ENCODE measurements at regions not wholly inside any gene's neighbourhood (a gene's known extent, or its start where the extent isn't known, plus 50 kb on each side); places are given as distances from the start of the nearest gene placed in this dataset.
"Not testable (repeated sequence)": the region's sequence is repeated elsewhere in the genome, so short reads cannot be mapped to it uniquely, and the experiment has no call there.

DNA sequence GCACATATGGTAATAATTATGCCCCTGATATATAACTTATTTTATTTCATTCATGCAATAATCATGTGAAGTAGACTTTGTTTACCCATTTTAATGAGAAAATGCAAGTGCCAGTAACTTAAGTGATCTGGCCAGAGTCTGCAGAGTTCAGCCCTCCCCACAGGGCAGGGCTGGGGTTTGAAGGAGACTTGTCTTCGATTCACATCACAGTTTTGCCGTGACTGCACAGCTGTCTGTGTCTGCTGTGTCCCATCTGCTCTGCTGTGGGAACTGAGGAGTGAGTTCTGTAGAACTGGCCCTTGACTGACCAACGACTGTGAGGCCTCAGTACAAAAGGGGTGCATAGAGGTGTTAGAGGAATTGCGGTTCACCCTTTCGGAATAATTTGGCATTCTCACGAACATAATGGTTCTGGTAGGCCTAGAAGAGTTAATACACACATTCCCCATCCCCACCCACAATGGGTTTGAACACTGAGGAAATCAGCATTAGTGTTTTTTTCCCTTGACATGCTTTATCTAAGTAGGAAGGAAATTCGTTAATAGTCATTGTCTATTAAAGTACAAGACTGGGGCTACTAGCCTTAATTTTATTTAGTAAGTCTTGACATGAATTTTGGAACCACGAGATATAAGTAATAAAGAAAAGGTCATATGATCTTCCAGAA, 113.6 kb upstream of the MON1B start:
- Histone ChIP-seq H3K4me3 (no peak overlapping the region), H3K27ac (no peak overlapping the region), H3K4me1 (replicated peaks in 1 of 2) (no peaks in the 10 kb centered on the region)
- WGBS, 10 experiments: 0 to 58% (median 46%) methylated on average over 2 to 7 of the region's 8 CpGs; no CpG with 5 or more reads in 3 of the 10 experiments
- ATAC-seq (replicated peaks in 6 of 8): peak in 1 of 8 experiments; percentile 65
- in situ Hi-C loops (cut with MboI; ENCODE audit: low pct_unique_long_range_greater_than_20kb in 2 of 9, low sequenced_read_pairs in 9 of 9, unreplicated experiment in 9 of 9): no loop called here

- Histone ChIP-seq H3K4me3 (no peak overlapping the region), H3K27ac (no peak overlapping the region), H3K4me1 (replicated peaks in 1 of 2) (no peaks in the 10 kb centered on the region)
- WGBS, 10 experiments: 0 to 67% (median 31%) methylated on average over 1 of the region's 1 CpG; no CpG with 5 or more reads in 2 of the 10 experiments
- ATAC-seq (replicated peaks in 6 of 8): no peak
- in situ Hi-C loops (cut with MboI; ENCODE audit: low pct_unique_long_range_greater_than_20kb in 2 of 9, low sequenced_read_pairs in 9 of 9, unreplicated experiment in 9 of 9): no loop called here
These were observed 105.0 kb upstream of the MON1B start for GRCh38 chr16:77085981-77086380.

GRCh38 chr16:77090062-77090461, 100.9 kb upstream of the MON1B start:
- WGBS, 10 experiments: 0 to 100% (median 40%) methylated on average over 1 of the region's 1 CpG; no CpG with 5 or more reads in 3 of the 10 experiments
- peak in 5 of 8 experiments; percentile 47 to 86 (median 77) for ATAC-seq (replicated peaks in 6 of 8)
- Histone ChIP-seq H3K27ac (no peak overlapping the region), H3K4me1 (replicated peaks in 1 of 2) (peaks cover 12 to 26% of the 10 kb centered on the region in 2 donors), H3K4me3 (no peak overlapping the region)
- in situ Hi-C loops (cut with MboI; ENCODE audit: low pct_unique_long_range_greater_than_20kb in 2 of 9, low sequenced_read_pairs in 9 of 9, unreplicated experiment in 9 of 9): no loop called here

- no peak overlapping the region for H3K27ac ChIP-seq
These were observed 97.7 kb upstream of the MON1B start for GRCh38 chr16:77093309-77093708.

DNA sequence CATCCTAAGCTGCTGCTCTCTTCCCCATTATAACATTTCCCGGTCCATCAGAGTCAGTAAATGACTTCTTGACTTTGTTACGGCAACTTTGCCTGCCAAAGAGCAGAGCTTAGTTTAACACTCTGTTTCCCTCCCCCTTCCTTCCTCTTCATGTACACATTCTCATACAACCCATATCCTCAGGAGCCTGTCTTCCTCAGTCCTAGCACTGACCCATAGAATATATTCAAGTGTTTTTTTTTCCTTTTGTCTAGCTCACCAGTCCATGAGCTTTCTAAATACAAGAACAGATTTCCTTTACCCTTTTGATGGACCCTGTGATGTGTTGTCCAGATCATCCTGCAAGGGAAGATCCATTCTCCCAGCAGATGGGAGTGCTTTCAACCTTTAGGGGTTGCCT, 97.0 kb upstream of the MON1B start:
- WGBS, 10 experiments: 33 to 100% (median 90%) methylated on average over 1 to 2 of the region's 2 CpGs; no CpG with 5 or more reads in 2 of the 10 experiments
- in situ Hi-C loops (cut with MboI; ENCODE audit: low pct_unique_long_range_greater_than_20kb in 2 of 9, low sequenced_read_pairs in 9 of 9, unreplicated experiment in 9 of 9): no loop called here

More at GRCh38 chr16:77093309-77093708, 97.7 kb upstream of the MON1B start:
- in situ Hi-C loops (cut with MboI; ENCODE audit: low pct_unique_long_range_greater_than_20kb in 2 of 9, low sequenced_read_pairs in 9 of 9, unreplicated experiment in 9 of 9): no loop called here
- Histone ChIP-seq H3K4me3 (no peak overlapping the region), H3K4me1 (replicated peaks in 1 of 2) (peaks cover 12 to 26% of the 10 kb centered on the region in 2 donors)
- ATAC-seq (replicated peaks in 6 of 8): peak in 3 of 8 experiments; percentile 42 to 59 (median 48)
- 0 to 90% (median 73%) methylated on average over 1 to 4 of the region's 4 CpGs; no CpG with 5 or more reads in 1 of the 10 experiments for WGBS, 10 experiments

DNA sequence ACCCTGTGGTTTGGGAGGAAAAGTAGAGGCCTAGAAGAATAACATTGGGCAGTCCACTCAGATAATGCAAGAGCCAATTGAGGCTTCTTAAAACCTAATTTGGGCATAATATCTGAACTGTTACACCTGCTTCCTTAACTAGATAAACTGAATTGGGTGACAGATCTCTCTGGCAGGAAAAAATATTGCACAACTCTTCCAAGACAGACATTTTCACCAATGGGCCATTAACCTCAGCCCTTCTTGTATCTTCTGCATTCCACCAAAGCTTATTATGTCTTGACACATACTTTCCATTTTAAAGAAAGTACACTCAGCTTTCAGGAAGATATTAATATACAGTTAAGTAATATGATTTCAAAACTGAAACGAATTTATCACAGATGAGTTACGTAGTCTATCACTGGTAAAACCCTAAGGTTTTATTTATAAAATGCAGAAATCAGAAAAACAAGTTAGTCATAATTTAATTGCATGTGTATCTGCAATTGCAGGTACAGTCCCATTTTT, 79.9 kb upstream of the MON1B start:
- ATAC-seq (replicated peaks in 6 of 8): no peak
- no peaks in the 10 kb centered on the region for H3K4me1 ChIP-seq (replicated peaks in 1 of 2)
- 0 to 83% (median 47%) methylated on average over 1 to 2 of the region's 2 CpGs; no CpG with 5 or more reads in 2 of the 10 experiments for WGBS, 10 experiments
- in situ Hi-C loops (cut with MboI; ENCODE audit: low pct_unique_long_range_greater_than_20kb in 2 of 9, low sequenced_read_pairs in 9 of 9, unreplicated experiment in 9 of 9): no loop called here
- H3K27ac ChIP-seq: no peak overlapping the region
- no peak overlapping the region for H3K4me3 ChIP-seq

More for the DNA sequence above, 97.0 kb upstream of the MON1B start:
- peak overlapping the region in 1 of 2 donors; percentile 37 for H3K27ac ChIP-seq
- no peak for ATAC-seq (replicated peaks in 6 of 8)
- no peak overlapping the region for H3K4me3 ChIP-seq
- H3K4me1 ChIP-seq (replicated peaks in 1 of 2): peaks cover 12 to 33% of the 10 kb centered on the region in 2 donors

- ATAC-seq (replicated peaks in 6 of 8): no peak
- Histone ChIP-seq H3K4me3 (no peak overlapping the region), H3K4me1 (replicated peaks in 1 of 2) (no peaks in the 10 kb centered on the region), H3K27ac (no peak overlapping the region)
- 0 to 100% (median 58%) methylated on average over 1 to 2 of the region's 2 CpGs; no CpG with 5 or more reads in 3 of the 10 experiments for WGBS, 10 experiments
- in situ Hi-C loops (cut with MboI; ENCODE audit: low pct_unique_long_range_greater_than_20kb in 2 of 9, low sequenced_read_pairs in 9 of 9, unreplicated experiment in 9 of 9): no loop called here
These were observed 78.2 kb upstream of the MON1B start for GRCh38 chr16:77112746-77113145.

DNA sequence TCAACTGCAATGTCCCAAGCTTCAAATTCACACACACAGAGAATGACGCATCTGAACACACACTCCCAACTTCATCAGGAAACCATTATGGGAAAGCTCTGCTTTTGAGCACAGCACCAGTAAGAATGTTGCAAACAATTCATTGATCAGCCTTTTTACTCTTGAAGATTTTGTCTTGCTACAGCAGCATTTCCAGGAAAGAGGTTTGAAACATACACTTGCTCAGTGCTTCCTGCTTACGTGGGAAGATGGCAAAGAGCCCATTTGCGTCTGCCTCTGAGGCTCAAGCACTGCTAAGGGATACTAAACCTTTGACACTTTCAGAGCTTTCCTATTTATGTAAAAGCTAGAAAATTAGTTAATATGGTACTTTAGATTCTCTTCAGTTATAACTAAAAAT, 77.2 kb upstream of the MON1B start:
- 17 to 100% (median 95%) methylated on average over 1 to 3 of the region's 3 CpGs for WGBS, 10 experiments
- no peak for ATAC-seq (replicated peaks in 6 of 8)
- Histone ChIP-seq H3K4me1 (replicated peaks in 1 of 2) (peaks cover 0 to 1% of the 10 kb centered on the region in 2 donors), H3K4me3 (no peak overlapping the region), H3K27ac (no peak overlapping the region)
- in situ Hi-C loops (cut with MboI; ENCODE audit: low pct_unique_long_range_greater_than_20kb in 2 of 9, low sequenced_read_pairs in 9 of 9, unreplicated experiment in 9 of 9): no loop called here

DNA sequence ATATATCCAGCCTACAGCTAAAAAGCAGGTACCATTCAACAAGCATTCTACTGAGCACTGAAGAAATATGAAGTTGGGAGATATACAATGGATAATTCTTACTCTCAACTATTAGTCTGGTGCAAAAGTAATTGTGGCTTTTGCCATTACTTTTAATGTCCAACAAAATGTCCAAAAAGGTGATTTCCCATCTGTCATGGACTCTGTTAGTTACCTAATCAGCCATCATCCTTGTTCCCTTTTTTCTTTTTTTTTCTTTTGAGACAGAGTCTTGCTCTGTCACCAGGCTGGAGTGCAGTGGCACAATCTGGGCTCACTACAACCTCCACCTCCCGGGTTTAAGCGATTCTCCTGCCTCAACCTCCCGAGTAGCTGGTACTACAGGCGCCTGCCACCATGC, 76.6 kb upstream of the MON1B start:
- in situ Hi-C loops (cut with MboI; ENCODE audit: low pct_unique_long_range_greater_than_20kb in 2 of 9, low sequenced_read_pairs in 9 of 9, unreplicated experiment in 9 of 9); H3K27ac ChIP-seq; H3K4me1 ChIP-seq (replicated peaks in 1 of 2); ATAC-seq (replicated peaks in 6 of 8); H3K4me3 ChIP-seq: not testable (repeated sequence)
- 10 to 100% (median 85%) methylated on average over 1 to 4 of the region's 4 CpGs; no CpG with 5 or more reads in 2 of the 10 experiments for WGBS, 10 experiments

DNA sequence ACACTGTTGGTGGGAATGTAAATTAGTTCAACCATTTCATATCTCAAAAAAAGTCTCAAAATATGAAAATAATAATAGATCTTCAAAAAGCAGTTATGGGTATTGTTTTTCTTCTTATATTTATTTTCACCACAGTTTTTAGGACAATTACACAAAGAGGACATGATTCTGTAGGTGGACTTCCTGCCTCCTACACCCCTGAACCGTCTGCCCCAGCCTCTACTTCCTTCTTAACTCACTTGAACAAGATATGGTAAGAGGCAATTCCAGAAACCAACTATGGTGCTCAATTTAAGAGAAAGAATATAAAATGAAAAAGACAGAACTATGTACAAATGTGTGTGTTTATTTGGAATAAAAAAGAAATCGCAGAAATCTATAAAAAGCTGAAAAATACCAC, 74.1 kb upstream of the MON1B start:
- Histone ChIP-seq H3K4me3 (no peak overlapping the region), H3K4me1 (replicated peaks in 1 of 2) (peaks cover 0 to 4% of the 10 kb centered on the region in 2 donors), H3K27ac (no peak overlapping the region)
- WGBS, 10 experiments: 0 to 87% (median 66%) methylated on average over 1 to 2 of the region's 2 CpGs
- in situ Hi-C loops (cut with MboI; ENCODE audit: low pct_unique_long_range_greater_than_20kb in 2 of 9, low sequenced_read_pairs in 9 of 9, unreplicated experiment in 9 of 9): no loop called here
- ATAC-seq (replicated peaks in 6 of 8): no peak

DNA sequence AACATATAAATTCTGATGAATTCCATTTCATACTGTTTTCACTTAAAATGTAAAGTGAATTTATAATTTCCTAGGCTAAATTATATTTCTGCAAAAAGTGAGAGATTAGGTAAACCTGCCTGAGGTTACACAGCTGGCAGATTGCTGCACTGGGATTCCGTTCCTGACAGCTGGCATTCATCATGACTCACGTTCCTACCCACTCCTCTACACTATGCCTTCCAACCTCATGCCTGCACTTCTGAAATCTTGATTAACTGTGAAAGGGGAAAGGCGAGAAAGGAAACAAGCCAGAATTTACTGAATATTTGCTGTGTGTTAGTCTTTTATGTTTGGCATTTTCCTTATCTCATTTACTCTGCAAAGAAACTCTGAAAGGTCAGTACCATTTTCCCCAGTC, 73.3 kb upstream of the MON1B start:
- no peak for ATAC-seq (replicated peaks in 6 of 8)
- no peak overlapping the region for H3K27ac ChIP-seq
- in situ Hi-C loops (cut with MboI; ENCODE audit: low pct_unique_long_range_greater_than_20kb in 2 of 9, low sequenced_read_pairs in 9 of 9, unreplicated experiment in 9 of 9): no loop called here
- peaks cover 0 to 4% of the 10 kb centered on the region in 2 donors for H3K4me1 ChIP-seq (replicated peaks in 1 of 2)
- H3K4me3 ChIP-seq: no peak overlapping the region
- WGBS, 10 experiments: 0 to 83% (median 60%) methylated on average over 1 to 3 of the region's 3 CpGs; no CpG with 5 or more reads in 3 of the 10 experiments

DNA sequence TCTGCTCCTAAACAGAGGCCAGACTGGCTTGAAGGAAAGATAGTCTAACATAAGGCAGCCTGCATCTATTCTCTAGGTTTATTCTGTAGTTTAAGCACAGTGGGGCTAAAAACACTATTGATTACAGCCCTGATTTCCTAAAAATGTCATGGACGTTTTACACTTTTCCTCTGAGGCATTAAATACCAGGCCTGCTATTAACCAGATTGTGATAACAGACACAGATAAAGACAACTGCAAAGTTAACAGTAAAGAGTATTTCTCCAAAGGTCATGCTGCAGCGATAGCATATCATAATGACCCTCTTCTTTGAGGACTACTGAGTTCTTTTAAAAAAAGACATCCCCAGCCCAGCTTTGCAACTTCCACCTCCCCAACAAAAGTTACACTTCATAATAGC, 59.6 kb upstream of the MON1B start:
- Histone ChIP-seq H3K27ac (no peak overlapping the region), H3K4me3 (no peak overlapping the region), H3K4me1 (replicated peaks in 1 of 2) (no peaks in the 10 kb centered on the region)
- WGBS, 10 experiments: 0 to 80% (median 52%) methylated on average over 1 to 2 of the region's 2 CpGs; no CpG with 5 or more reads in 1 of the 10 experiments
- in situ Hi-C loops (cut with MboI; ENCODE audit: low pct_unique_long_range_greater_than_20kb in 2 of 9, low sequenced_read_pairs in 9 of 9, unreplicated experiment in 9 of 9): no loop called here
- no peak for ATAC-seq (replicated peaks in 6 of 8)

DNA sequence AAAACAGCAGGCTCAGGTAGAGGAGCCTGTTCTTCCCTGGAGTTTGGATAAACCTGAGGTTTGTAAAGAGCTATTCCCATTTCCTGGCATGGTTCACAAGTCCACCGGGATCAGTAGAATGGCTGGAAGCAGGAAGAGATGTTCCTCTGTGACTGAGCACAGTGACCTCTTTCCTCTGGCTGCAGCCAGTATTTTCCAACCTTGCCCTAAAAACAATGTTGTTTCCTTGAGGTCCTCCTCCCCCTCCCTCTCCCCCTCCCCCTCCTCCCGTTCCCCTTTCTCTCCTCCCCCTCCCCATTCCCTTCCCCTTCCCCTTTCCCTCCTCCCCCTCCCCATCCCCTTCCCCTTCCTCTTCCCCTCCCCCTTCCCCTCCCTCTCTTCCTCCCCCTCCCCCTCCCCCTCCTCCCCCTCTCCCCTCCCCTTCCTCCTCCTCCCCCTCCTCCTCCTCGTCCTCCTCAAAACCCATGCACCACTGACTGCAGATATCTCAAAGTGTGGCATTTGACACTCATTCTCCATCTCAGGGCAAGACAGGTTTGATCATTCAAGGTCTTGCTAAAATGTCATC, 58.9 kb upstream of the MON1B start:
- no peak overlapping the region for H3K27ac ChIP-seq
- in situ Hi-C loops (cut with MboI; ENCODE audit: low pct_unique_long_range_greater_than_20kb in 2 of 9, low sequenced_read_pairs in 9 of 9, unreplicated experiment in 9 of 9): no loop called here
- H3K4me1 ChIP-seq (replicated peaks in 1 of 2): no peaks in the 10 kb centered on the region
- 40 to 80% methylated on average over 1 of the region's 3 CpGs; no CpG with 5 or more reads in 8 of the 10 experiments for WGBS, 10 experiments
- H3K4me3 ChIP-seq: no peak overlapping the region
- no peak for ATAC-seq (replicated peaks in 6 of 8)

Data from motor neuron (in vitro differentiated cells).